CD4-positive, alpha-beta T cell (primary cell): ENCODE measurements at regions not wholly inside any gene's neighbourhood (a gene's known extent, or its start where the extent isn't known, plus 50 kb on each side); places are given as distances from the start of the nearest gene placed in this dataset.

Source experiments
- ATAC-seq: fragments of 200-7000 bp; cut with Tn5 transposase; one replicate; pipeline ENCODE4 v1.10.0; 2022; ENCODE audit warnings: mild to moderate bottlenecking; ENCODE audit not compliant: poor library complexity
- CTCF ChIA-PET: fragments of 350-600 bp; sonication (Branson Sonifier 250); formaldehyde crosslinking; loops from one replicate; lab custom pipeline; 2021; ENCODE audit warnings: antibody characterized with exemption, inconsistent platforms; lab: Charles Lee
- POLR2A ChIA-PET: fragments of 350-600 bp; sonication (Branson Sonifier 250); formaldehyde crosslinking; loops from one replicate; lab custom pipeline; 2021; ENCODE audit warnings: antibody characterized with exemption, inconsistent platforms; lab: Charles Lee
- DNase-seq, 14 experiments: peaks; one replicate each; pipeline ENCODE4 v3.0.0-alpha.2; 2013 to 2020; ENCODE audit warnings: mixed read lengths in 2 of 14
- H3K27ac ChIP-seq, 2 donors: one replicate each; pipeline versions ENCODE4 v1.5.1 to v1.7.0; 2013; ENCODE audit warnings: low read length in 2 of 2, low read depth in 1 of 2, mild to moderate bottlenecking in 1 of 2
- H3K27me3 ChIP-seq, 2 experiments: 1 replicate in 1 of 2; 2 replicates in 1 of 2; pipeline versions ENCODE4 v1.6.1 to v1.7.0; 2013; ENCODE audit warnings: low read length in 2 of 2, control low read depth in 1 of 2, mild to moderate bottlenecking in 1 of 2, moderate library complexity in 1 of 2; ENCODE audit not compliant: insufficient read depth in 2 of 2, control insufficient read depth in 1 of 2
- H3K36me3 ChIP-seq: one replicate; pipeline ENCODE4 v1.6.1; 2013; ENCODE audit warnings: low read length, control low read depth; ENCODE audit not compliant: insufficient read depth
- H3K4me1 ChIP-seq: one replicate; pipeline ENCODE4 v1.6.1; 2013; ENCODE audit warnings: low read length, control low read depth; ENCODE audit not compliant: insufficient read depth
- H3K4me3 ChIP-seq: one replicate; pipeline ENCODE4 v1.5.1; 2013; ENCODE audit warnings: mild to moderate bottlenecking, low read length, moderate library complexity
- H3K9me3 ChIP-seq, 2 experiments: 1 replicate in 1 of 2; 2 replicates in 1 of 2; pipeline versions ENCODE4 v1.6.1 to v1.7.0; 2013; ENCODE audit warnings: low read length in 2 of 2, mild to moderate bottlenecking in 2 of 2, control low read depth in 1 of 2, moderate library complexity in 1 of 2; ENCODE audit not compliant: control insufficient read depth in 1 of 2, insufficient read depth in 1 of 2
- H3K27ac Mint-ChIP-seq: one replicate; pipeline ENCODE4 v1.8.0; 2020; ENCODE audit warnings: mixed read lengths
- H3K27me3 Mint-ChIP-seq: one replicate; pipeline ENCODE4 v1.8.0; 2021; ENCODE audit warnings: mixed read lengths
- H3K36me3 Mint-ChIP-seq: one replicate; pipeline ENCODE4 v1.8.0; 2021; ENCODE audit warnings: low read depth, mixed read lengths
- H3K4me1 Mint-ChIP-seq: one replicate; pipeline ENCODE4 v1.8.0; 2021; ENCODE audit warnings: low read depth, mixed read lengths
- H3K4me3 Mint-ChIP-seq: one replicate; pipeline ENCODE4 v1.8.0; 2020; ENCODE audit warnings: mild to moderate bottlenecking, mixed read lengths
- H3K9me3 Mint-ChIP-seq: one replicate; pipeline ENCODE4 v1.8.0; 2020; ENCODE audit warnings: mixed read lengths
- intact Hi-C, 2 experiments: fragments of 100-400 bp; cut with DNase I in 1 of 2; cut with micrococcal nuclease in 1 of 2; formaldehyde crosslinking; loops; one replicate each; pipeline versions ENCODE4 v1.15.1 to v1.9.0; 2023 to 2025; cut with DNase I, micrococcal nuclease
- TF ChIP-seq, protein P1 (sequence below): fragments of 200-600 bp; IDR thresholded peaks from one replicate; pipeline ENCODE4 v1.8.0; 2022; ENCODE audit warnings: antibody characterized with exemption, mild to moderate bottlenecking

- H3K9me3 ChIP-seq = no peaks in the 10 kb centered on the region
- no peak overlapping the region for H3K4me3 ChIP-seq
- intact Hi-C loops = no loop called here
- H3K4me1 ChIP-seq = no peaks in the 10 kb centered on the region
- H3K27ac Mint-ChIP-seq = no peak overlapping the region
- ATAC-seq (no peak), DNase-seq (no peak)
- TF ChIP-seq, protein P1, sequence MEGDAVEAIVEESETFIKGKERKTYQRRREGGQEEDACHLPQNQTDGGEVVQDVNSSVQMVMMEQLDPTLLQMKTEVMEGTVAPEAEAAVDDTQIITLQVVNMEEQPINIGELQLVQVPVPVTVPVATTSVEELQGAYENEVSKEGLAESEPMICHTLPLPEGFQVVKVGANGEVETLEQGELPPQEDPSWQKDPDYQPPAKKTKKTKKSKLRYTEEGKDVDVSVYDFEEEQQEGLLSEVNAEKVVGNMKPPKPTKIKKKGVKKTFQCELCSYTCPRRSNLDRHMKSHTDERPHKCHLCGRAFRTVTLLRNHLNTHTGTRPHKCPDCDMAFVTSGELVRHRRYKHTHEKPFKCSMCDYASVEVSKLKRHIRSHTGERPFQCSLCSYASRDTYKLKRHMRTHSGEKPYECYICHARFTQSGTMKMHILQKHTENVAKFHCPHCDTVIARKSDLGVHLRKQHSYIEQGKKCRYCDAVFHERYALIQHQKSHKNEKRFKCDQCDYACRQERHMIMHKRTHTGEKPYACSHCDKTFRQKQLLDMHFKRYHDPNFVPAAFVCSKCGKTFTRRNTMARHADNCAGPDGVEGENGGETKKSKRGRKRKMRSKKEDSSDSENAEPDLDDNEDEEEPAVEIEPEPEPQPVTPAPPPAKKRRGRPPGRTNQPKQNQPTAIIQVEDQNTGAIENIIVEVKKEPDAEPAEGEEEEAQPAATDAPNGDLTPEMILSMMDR = no peak
- H3K9me3 Mint-ChIP-seq = no peaks in the 10 kb centered on the region
- no peaks in the 10 kb centered on the region for H3K27me3 ChIP-seq
- H3K4me1 Mint-ChIP-seq = no peaks in the 10 kb centered on the region
- no peak overlapping the region for H3K27ac ChIP-seq
- CTCF ChIA-PET = no interaction called here
- H3K36me3 Mint-ChIP-seq = no peaks in the 10 kb centered on the region
- H3K27me3 Mint-ChIP-seq = no peaks in the 10 kb centered on the region
- POLR2A ChIA-PET = no interaction called here
- no peaks in the 10 kb centered on the region for H3K36me3 ChIP-seq
- H3K4me3 Mint-ChIP-seq = no peak overlapping the region
These were observed 88.0 kb upstream of the KCNK12 start for GRCh38 chr2:47658646-47659320.

DNA sequence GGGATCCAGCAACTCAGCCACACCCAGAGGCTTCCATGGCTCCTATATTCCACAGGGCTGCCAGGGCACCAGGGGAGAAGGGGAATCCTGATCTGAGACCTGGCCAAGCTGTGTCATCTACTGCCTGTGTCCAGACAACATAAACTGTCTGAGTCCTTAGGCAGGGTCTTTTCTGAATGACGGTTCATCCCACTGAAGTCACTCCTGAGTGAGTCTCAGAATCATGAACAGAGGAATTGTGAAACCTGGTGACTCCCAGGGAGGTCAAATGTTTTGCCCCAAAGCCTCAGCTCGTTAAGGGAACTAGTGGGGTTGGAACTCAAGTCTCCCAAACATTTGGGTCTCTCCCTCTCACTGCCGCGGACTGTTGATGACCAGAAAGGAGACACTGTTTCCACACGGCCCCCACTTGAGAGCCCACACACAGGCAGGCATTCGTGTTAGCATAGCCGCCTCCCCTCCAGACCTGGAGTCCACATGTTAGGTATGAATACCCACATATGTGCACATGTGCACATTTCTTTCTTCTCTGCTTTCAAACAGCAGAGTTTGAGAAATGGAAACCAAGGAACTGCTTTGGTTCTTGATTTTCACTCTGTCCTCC is 87.2 kb upstream of the KCNK12 start:
- ChIA-PET CTCF (no interaction called here), POLR2A (no interaction called here)

GRCh38 chr2:47656715-47657600 is 86.2 kb upstream of the KCNK12 start:
- Mint-ChIP-seq H3K4me1 (no peaks in the 10 kb centered on the region), H3K27me3 (no peaks in the 10 kb centered on the region), H3K27ac (no peak overlapping the region), H3K4me3 (no peak overlapping the region), H3K36me3 (no peaks in the 10 kb centered on the region), H3K9me3 (no peaks in the 10 kb centered on the region)
- ChIA-PET POLR2A (no interaction called here), CTCF (no interaction called here)
- TF ChIP-seq, protein P1 = no peak
- Histone ChIP-seq H3K27me3 (no peaks in the 10 kb centered on the region), H3K9me3 (no peaks in the 10 kb centered on the region), H3K27ac (no peak overlapping the region), H3K36me3 (no peaks in the 10 kb centered on the region), H3K4me3 (no peak overlapping the region), H3K4me1 (no peaks in the 10 kb centered on the region)
- intact Hi-C loops = no loop called here
- DNase-seq (no peak), ATAC-seq (no peak)

More for the DNA sequence above, 87.2 kb upstream of the KCNK12 start:
- H3K27ac ChIP-seq = no peak overlapping the region
- Mint-ChIP-seq H3K27me3 (no peaks in the 10 kb centered on the region), H3K36me3 (no peaks in the 10 kb centered on the region), H3K27ac (no peak overlapping the region), H3K9me3 (no peaks in the 10 kb centered on the region), H3K4me1 (no peaks in the 10 kb centered on the region), H3K4me3 (no peak overlapping the region)
- DNase-seq (no peak), ATAC-seq (no peak)
- no peaks in the 10 kb centered on the region for H3K27me3 ChIP-seq
- H3K9me3 ChIP-seq = no peaks in the 10 kb centered on the region
- TF ChIP-seq, protein P1 = no peak
- no peaks in the 10 kb centered on the region for H3K36me3 ChIP-seq
- H3K4me1 ChIP-seq = no peaks in the 10 kb centered on the region
- intact Hi-C loops = no loop called here
- H3K4me3 ChIP-seq = no peak overlapping the region
